ENCODE measurements at regions not wholly inside any gene's neighbourhood (a gene's known extent, or its start where the extent isn't known, plus 50 kb on each side); places are given as distances from the start of the nearest gene placed in this dataset.
A peak's percentile ranks its signal among the peaks of the same experiment; 100 is the strongest.

DNA sequence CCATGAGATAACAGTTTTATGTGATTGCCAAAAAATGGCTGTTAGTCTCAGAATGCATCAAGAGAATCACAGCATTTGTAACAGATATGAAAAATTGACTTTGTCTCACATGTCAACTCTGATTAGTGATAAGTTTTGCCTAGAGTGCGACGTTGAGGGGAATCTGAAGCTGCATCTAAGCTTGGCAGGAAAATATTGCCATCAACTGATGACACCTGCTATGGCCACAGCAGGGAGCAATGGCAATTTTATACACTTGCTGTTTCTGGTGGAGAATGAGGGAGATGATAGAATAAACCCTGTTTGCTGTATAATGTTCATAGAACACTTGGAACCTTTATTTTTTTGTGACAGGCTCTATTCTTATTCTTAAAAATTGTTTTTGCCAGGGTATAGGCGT lies 205.4 kb upstream of the GNPDA2 start:
- H3K27ac Mint-ChIP-seq (ENCODE audit: unreplicated experiment), result no peak overlapping the region
- no peaks in the 10 kb centered on the region for H3K36me3 ChIP-seq (ENCODE audit: control insufficient read depth, insufficient read depth, low read length)
- no peaks in the 10 kb centered on the region for H3K4me1 ChIP-seq
- no peak overlapping the region for H3K4me3 ChIP-seq (ENCODE audit: low read depth, low read length)
- no peaks in the 10 kb centered on the region for H3K27me3 ChIP-seq (replicated peaks; ENCODE audit: control insufficient read depth, insufficient read depth, low read length)
- TF ChIP-seq, protein P1, sequence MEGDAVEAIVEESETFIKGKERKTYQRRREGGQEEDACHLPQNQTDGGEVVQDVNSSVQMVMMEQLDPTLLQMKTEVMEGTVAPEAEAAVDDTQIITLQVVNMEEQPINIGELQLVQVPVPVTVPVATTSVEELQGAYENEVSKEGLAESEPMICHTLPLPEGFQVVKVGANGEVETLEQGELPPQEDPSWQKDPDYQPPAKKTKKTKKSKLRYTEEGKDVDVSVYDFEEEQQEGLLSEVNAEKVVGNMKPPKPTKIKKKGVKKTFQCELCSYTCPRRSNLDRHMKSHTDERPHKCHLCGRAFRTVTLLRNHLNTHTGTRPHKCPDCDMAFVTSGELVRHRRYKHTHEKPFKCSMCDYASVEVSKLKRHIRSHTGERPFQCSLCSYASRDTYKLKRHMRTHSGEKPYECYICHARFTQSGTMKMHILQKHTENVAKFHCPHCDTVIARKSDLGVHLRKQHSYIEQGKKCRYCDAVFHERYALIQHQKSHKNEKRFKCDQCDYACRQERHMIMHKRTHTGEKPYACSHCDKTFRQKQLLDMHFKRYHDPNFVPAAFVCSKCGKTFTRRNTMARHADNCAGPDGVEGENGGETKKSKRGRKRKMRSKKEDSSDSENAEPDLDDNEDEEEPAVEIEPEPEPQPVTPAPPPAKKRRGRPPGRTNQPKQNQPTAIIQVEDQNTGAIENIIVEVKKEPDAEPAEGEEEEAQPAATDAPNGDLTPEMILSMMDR (IDR thresholded peaks at IDR 0.05; ENCODE audit: insufficient read depth in 1 of 2, low read depth in 1 of 2, low read length in 1 of 2, severe bottlenecking in 1 of 2, unreplicated experiment in 1 of 2), result no peak
- intact Hi-C loops (cut with micrococcal nuclease; ENCODE audit: unreplicated experiment), result no loop called here
- BruUV-seq (replicated peaks), result no TSS peak
- POLR2A ChIA-PET, result no interaction called here
- H3K9me3 Mint-ChIP-seq (ENCODE audit: unreplicated experiment), result no peaks in the 10 kb centered on the region
- CTCF ChIA-PET, result no interaction called here
- no peaks in the 10 kb centered on the region for H3K36me3 Mint-ChIP-seq (ENCODE audit: insufficient read depth, unreplicated experiment)
- DNase-seq, result no peak
- no peaks in the 10 kb centered on the region for H3K27me3 Mint-ChIP-seq (ENCODE audit: insufficient read depth, unreplicated experiment)
- no peak overlapping the region for H3K4me3 Mint-ChIP-seq (ENCODE audit: unreplicated experiment)
- no peaks in the 10 kb centered on the region for H3K9me3 ChIP-seq
- no peaks in the 10 kb centered on the region for H3K4me1 Mint-ChIP-seq (ENCODE audit: low read depth, unreplicated experiment)

DNA sequence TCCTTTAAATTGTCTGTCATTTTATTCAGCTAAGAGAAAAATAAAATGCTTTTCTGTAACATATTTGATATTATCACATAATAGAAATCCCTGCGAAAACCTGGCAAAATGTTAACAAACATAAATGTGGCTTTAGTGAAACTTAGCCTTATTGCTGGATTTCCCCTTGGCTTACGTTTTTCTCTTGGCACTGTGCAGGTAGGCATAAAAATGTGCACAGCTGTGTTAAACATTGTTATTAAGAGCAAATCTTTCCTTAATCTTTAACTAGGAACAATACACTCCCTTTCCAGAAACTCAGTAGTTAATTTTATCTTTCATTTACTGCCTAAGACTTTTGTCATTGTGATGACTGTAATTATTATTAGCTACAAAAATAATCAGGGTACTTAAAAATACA lies 202.4 kb upstream of the GNPDA2 start:
- Histone ChIP-seq H3K27me3 (replicated peaks; ENCODE audit: control insufficient read depth, insufficient read depth, low read length) (no peaks in the 10 kb centered on the region), H3K36me3 (ENCODE audit: control insufficient read depth, insufficient read depth, low read length) (no peaks in the 10 kb centered on the region), H3K4me1 (no peaks in the 10 kb centered on the region), H3K9me3 (no peaks in the 10 kb centered on the region), H3K4me3 (ENCODE audit: low read depth, low read length) (no peak overlapping the region)
- H3K27me3 Mint-ChIP-seq (ENCODE audit: insufficient read depth, unreplicated experiment), result peaks cover 2% of the 10 kb centered on the region
- intact Hi-C loops (cut with micrococcal nuclease; ENCODE audit: unreplicated experiment), result no loop called here
- BruUV-seq (replicated peaks), result no TSS peak
- no peak overlapping the region for H3K4me3 Mint-ChIP-seq (ENCODE audit: unreplicated experiment)
- DNase-seq, result no peak
- TF ChIP-seq, protein P1 (IDR thresholded peaks at IDR 0.05; ENCODE audit: insufficient read depth in 1 of 2, low read depth in 1 of 2, low read length in 1 of 2, severe bottlenecking in 1 of 2, unreplicated experiment in 1 of 2), result no peak
- no peak overlapping the region for H3K27ac Mint-ChIP-seq (ENCODE audit: unreplicated experiment)
- ChIA-PET CTCF (no interaction called here), POLR2A (no interaction called here)
- no peaks in the 10 kb centered on the region for H3K36me3 Mint-ChIP-seq (ENCODE audit: insufficient read depth, unreplicated experiment)
- no peaks in the 10 kb centered on the region for H3K4me1 Mint-ChIP-seq (ENCODE audit: low read depth, unreplicated experiment)
- no peaks in the 10 kb centered on the region for H3K9me3 Mint-ChIP-seq (ENCODE audit: unreplicated experiment)

DNA sequence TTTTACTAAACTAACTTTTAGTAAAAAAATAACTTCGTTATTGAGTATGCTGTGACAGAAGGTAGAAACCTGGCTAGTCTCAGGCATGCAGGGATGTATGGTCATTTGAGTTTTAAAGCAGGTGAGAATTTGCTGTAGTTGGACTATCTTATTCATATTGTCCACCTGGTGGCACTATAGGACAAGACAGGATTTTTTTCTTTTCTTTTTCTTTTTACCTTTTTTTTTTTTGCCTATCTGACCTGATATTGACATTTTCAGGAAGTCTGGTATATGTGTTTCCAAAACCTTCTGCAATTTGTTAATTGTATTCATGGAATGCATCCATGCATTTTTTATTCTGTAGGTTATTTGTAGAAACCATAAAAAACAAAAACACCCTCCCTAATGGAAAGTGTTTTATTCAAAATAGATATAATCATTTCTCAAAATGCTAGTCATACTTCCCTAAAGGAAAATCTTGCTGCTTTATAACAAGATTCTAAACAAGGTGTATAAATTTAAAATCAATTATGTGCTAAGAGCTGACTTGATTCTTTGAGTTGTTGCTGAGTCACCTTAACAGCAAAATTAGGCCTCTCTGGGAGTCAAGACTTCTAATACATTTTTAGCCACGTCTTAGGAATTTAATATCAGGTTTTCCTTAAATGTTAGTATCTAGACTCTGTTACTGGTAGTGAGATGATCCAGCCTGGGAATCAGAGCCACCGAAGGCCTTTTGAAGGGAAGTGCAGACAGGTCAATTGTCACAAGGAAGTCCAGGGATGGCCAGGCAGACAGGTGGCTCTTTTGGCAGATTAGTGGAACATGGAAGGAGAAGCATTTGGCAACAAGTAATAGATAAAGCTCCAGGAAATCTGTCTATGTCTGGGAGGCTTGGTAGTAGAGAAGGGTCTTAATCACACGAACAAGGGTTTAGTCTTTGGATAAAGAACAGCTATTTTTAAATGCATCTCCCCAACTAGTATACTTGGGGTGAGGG lies 201.3 kb upstream of the GNPDA2 start:
- no peak overlapping the region for H3K27ac Mint-ChIP-seq (ENCODE audit: unreplicated experiment)
- peaks cover 2% of the 10 kb centered on the region for H3K27me3 Mint-ChIP-seq (ENCODE audit: insufficient read depth, unreplicated experiment)
- no peaks in the 10 kb centered on the region for H3K4me1 ChIP-seq
- intact Hi-C loops (cut with micrococcal nuclease; ENCODE audit: unreplicated experiment), result loop anchor here (1.0 to 2.0 kb wide), 2 partner anchors 167 to 515 kb away; no protein-coding TSS in a partner anchor
- H3K9me3 Mint-ChIP-seq (ENCODE audit: unreplicated experiment), result no peaks in the 10 kb centered on the region
- H3K4me1 Mint-ChIP-seq (ENCODE audit: low read depth, unreplicated experiment), result no peaks in the 10 kb centered on the region
- H3K36me3 ChIP-seq (ENCODE audit: control insufficient read depth, insufficient read depth, low read length), result no peaks in the 10 kb centered on the region
- no peak overlapping the region for H3K4me3 Mint-ChIP-seq (ENCODE audit: unreplicated experiment)
- ChIA-PET CTCF (no interaction called here), POLR2A (no interaction called here)
- no peak overlapping the region for H3K4me3 ChIP-seq (ENCODE audit: low read depth, low read length)
- DNase-seq, result peak in 1 of 2 experiments; percentile 21
- TF ChIP-seq, protein P1 (IDR thresholded peaks at IDR 0.05; ENCODE audit: insufficient read depth in 1 of 2, low read depth in 1 of 2, low read length in 1 of 2, severe bottlenecking in 1 of 2, unreplicated experiment in 1 of 2), result peak; percentile 43 to 45
- no TSS peak for BruUV-seq (replicated peaks)
- H3K36me3 Mint-ChIP-seq (ENCODE audit: insufficient read depth, unreplicated experiment), result no peaks in the 10 kb centered on the region
- H3K9me3 ChIP-seq, result no peaks in the 10 kb centered on the region
- H3K27me3 ChIP-seq (replicated peaks; ENCODE audit: control insufficient read depth, insufficient read depth, low read length), result no peaks in the 10 kb centered on the region

All from Caco-2 (cell line).